IMR-90 (cell line): ENCODE measurements at regions not wholly inside any gene's neighbourhood (a gene's known extent, or its start where the extent isn't known, plus 50 kb on each side); places are given as distances from the start of the nearest gene placed in this dataset.

Experiments
- ATAC-seq: fragments of 200-7000 bp; cut with Tn5 transposase; 2 replicates; pipeline ENCODE4 v1.9.1; 2020; ENCODE audit warnings: low read depth, mild to moderate bottlenecking, moderate library complexity
- BruUV-seq: library from RNA; stranded (reverse); fragments of 400-500 nt; replicated peaks from 2 replicates; lab custom pipeline; 2021; lab: Mats Ljungman, UMichigan
- CTCF ChIA-PET: fragments of 300-600 bp; formaldehyde crosslinking; extraction: SDS; loops from one replicate; lab custom pipeline; 2021; ENCODE audit warnings: antibody characterized with exemption; lab: Yijun Ruan, JAX
- POLR2A ChIA-PET: fragments of 300-600 bp; sonication (Branson Sonifier 250); formaldehyde crosslinking; loops from one replicate; lab custom pipeline; 2022; ENCODE audit warnings: antibody characterized with exemption; ENCODE audit not compliant: unreplicated experiment; lab: Charles Lee
- DNase-seq: peaks from one replicate; pipeline ENCODE4 v3.0.0; 2013
- H2AFZ ChIP-seq: replicated peaks from 2 replicates; pipeline ENCODE3; 2013; ENCODE audit warnings: low read length, mild to moderate bottlenecking; ENCODE audit not compliant: poor library complexity
- H2AK5ac ChIP-seq: 2 replicates; pipeline ENCODE4 v1.6.1; 2013; ENCODE audit warnings: low read depth, low read length, inconsistent platforms
- H2AK9ac ChIP-seq: replicated peaks from 2 replicates; pipeline ENCODE3; 2013; ENCODE audit warnings: mild to moderate bottlenecking, low read depth, low read length, moderate library complexity; ENCODE audit not compliant: poor library complexity
- H2BK120ac ChIP-seq: 2 replicates; pipeline ENCODE4 v1.6.1; 2013; ENCODE audit warnings: low read depth, low read length, inconsistent platforms
- H2BK15ac ChIP-seq: 3 replicates; pipeline ENCODE4 v1.6.1; 2013; ENCODE audit warnings: low read depth, low read length, inconsistent platforms
- H2BK20ac ChIP-seq: 2 replicates; pipeline ENCODE4 v1.6.1; 2013; ENCODE audit warnings: low read depth, mild to moderate bottlenecking, inconsistent platforms, low read length, moderate library complexity
- H2BK5ac ChIP-seq: 2 replicates; pipeline ENCODE4 v1.6.1; 2013; ENCODE audit warnings: mild to moderate bottlenecking, low read depth, low read length, inconsistent platforms; ENCODE audit not compliant: poor library complexity, severe bottlenecking
- H3K14ac ChIP-seq: replicated peaks from 2 replicates; pipeline ENCODE4 v1.6.1; 2013; ENCODE audit warnings: low read depth, low read length, inconsistent platforms
- H3K18ac ChIP-seq: 2 replicates; pipeline ENCODE4 v1.6.1; 2013; ENCODE audit warnings: low read depth, low read length, control low read depth
- H3K23ac ChIP-seq: 2 replicates; pipeline ENCODE4 v1.6.1; 2013; ENCODE audit warnings: low read depth, low read length, inconsistent platforms
- H3K27ac ChIP-seq: 2 replicates; pipeline ENCODE4 v1.5.1; 2013; ENCODE audit warnings: mild to moderate bottlenecking, control low read depth, low read length; ENCODE audit not compliant: insufficient read depth
- H3K27me3 ChIP-seq: 2 replicates; pipeline ENCODE4 v1.6.1; 2013; ENCODE audit warnings: low read length; ENCODE audit not compliant: control insufficient read depth, insufficient read depth
- H3K36me3 ChIP-seq: 2 replicates; pipeline ENCODE4 v1.6.1; 2013; ENCODE audit warnings: low read length, mixed read lengths; ENCODE audit not compliant: control insufficient read depth, insufficient read depth
- H3K4ac ChIP-seq: 2 replicates; pipeline ENCODE4 v1.6.1; 2013; ENCODE audit warnings: low read depth, low read length, inconsistent platforms
- H3K4me1 ChIP-seq: 2 replicates; pipeline ENCODE4 v1.6.1; 2013; ENCODE audit warnings: low read length, mixed read lengths; ENCODE audit not compliant: control insufficient read depth, insufficient read depth
- H3K4me2 ChIP-seq: 2 replicates; pipeline ENCODE4 v1.6.1; 2013; ENCODE audit warnings: low read depth, mild to moderate bottlenecking, control low read depth, low read length, moderate library complexity
- H3K4me3 ChIP-seq: 2 replicates; pipeline ENCODE4 v1.5.1; 2013; ENCODE audit warnings: low read depth, mild to moderate bottlenecking, control low read depth, low read length, moderate library complexity; ENCODE audit not compliant: insufficient read depth
- H3K56ac ChIP-seq: 2 replicates; pipeline ENCODE4 v1.6.1; 2013; ENCODE audit warnings: low read length, inconsistent platforms; ENCODE audit not compliant: insufficient read depth; ENCODE audit errors: extremely low read depth
- H3K79me1 ChIP-seq, 2 experiments: 2 replicates each; pipeline ENCODE4 v1.6.1; 2013; ENCODE audit warnings: low read length in 2 of 2, inconsistent platforms in 1 of 2, low read depth in 1 of 2
- H3K9ac ChIP-seq: 2 replicates; pipeline ENCODE4 v1.6.1; 2013; ENCODE audit warnings: low read depth, low read length, control low read depth
- H3K9me1 ChIP-seq: 2 replicates; pipeline ENCODE4 v1.6.1; 2013; ENCODE audit warnings: low read length, inconsistent platforms; ENCODE audit not compliant: insufficient read depth
- H3K9me3 ChIP-seq: 2 replicates; pipeline ENCODE4 v1.6.1; 2013; ENCODE audit warnings: low read length; ENCODE audit not compliant: control insufficient read depth, insufficient read depth
- H4K20me1 ChIP-seq: 2 replicates; pipeline ENCODE4 v1.6.1; 2013; ENCODE audit warnings: low read length, inconsistent platforms; ENCODE audit not compliant: insufficient read depth
- H4K5ac ChIP-seq: 2 replicates; pipeline ENCODE4 v1.6.1; 2013; ENCODE audit warnings: mild to moderate bottlenecking, low read depth, low read length, control low read depth
- H4K8ac ChIP-seq, 2 experiments: 2 replicates each; pipeline ENCODE4 v1.6.1; 2013; ENCODE audit warnings: low read depth in 2 of 2, low read length in 2 of 2, control low read depth in 1 of 2, inconsistent platforms in 1 of 2
- H4K91ac ChIP-seq: 2 replicates; pipeline ENCODE4 v1.6.1; 2013; ENCODE audit warnings: low read depth, low read length, inconsistent platforms; ENCODE audit not compliant: insufficient read depth
- BHLHE40 ChIP-seq: fragments of 150-350 bp; IDR thresholded peaks from 2 replicates; pipeline ENCODE4 v1.6.1; 2016; ENCODE audit warnings: mild to moderate bottlenecking, low read depth, low read length
- CHD1 ChIP-seq: IDR thresholded peaks from 2 replicates; pipeline ENCODE4 v1.6.1; 2012; ENCODE audit warnings: low read depth, low read length, improper control_type of control experiment
- ELK1 ChIP-seq: fragments of 150-350 bp; IDR thresholded peaks from 2 replicates; pipeline ENCODE4 v1.6.1; 2016; ENCODE audit warnings: low read depth, mild to moderate bottlenecking, low read length, moderate library complexity, borderline replicate concordance
- MXI1 ChIP-seq: IDR thresholded peaks from 2 replicates; pipeline ENCODE4 v1.6.1; 2012; ENCODE audit warnings: low read depth, mild to moderate bottlenecking, low read length, moderate library complexity, borderline replicate concordance
- RCOR1 ChIP-seq: IDR thresholded peaks from 2 replicates; pipeline ENCODE4 v1.6.1; 2012; ENCODE audit warnings: mild to moderate bottlenecking, low read length, improper control_type of control experiment; ENCODE audit not compliant: insufficient replicate concordance
- RFX5 ChIP-seq: IDR thresholded peaks from 2 replicates; pipeline ENCODE4 v1.8.0; 2012; ENCODE audit warnings: low read depth, mild to moderate bottlenecking, low read length, moderate library complexity
- SMC3 ChIP-seq: fragments of 150-350 bp; IDR thresholded peaks from 2 replicates; pipeline ENCODE4 v1.6.1; 2016; ENCODE audit warnings: low read depth, mild to moderate bottlenecking, antibody characterized with exemption, low read length, moderate library complexity
- USF2 ChIP-seq: fragments of 150-350 bp; IDR thresholded peaks from 2 replicates; pipeline ENCODE4 v1.6.1; 2017; ENCODE audit warnings: mild to moderate bottlenecking, antibody characterized with exemption, low read length, low read depth
- WGBS, 2 experiments: methylation state at CpG; one replicate each; pipeline versions ENCODE4 v1.1.5 to v1.1.7; 2013; ENCODE audit warnings: missing lambda C conversion rate in 2 of 2; ENCODE audit not compliant: insufficient read length in 1 of 2; ENCODE audit errors: extremely low coverage in 2 of 2; 5-methylcytosine and 5-hydroxymethylcytosine counted together
- dilution Hi-C: fragments of 300-500 bp; cut with HindIII; formaldehyde crosslinking; loops from one replicate; pipeline ENCODE4 v1.14.3; 2018; ENCODE audit warnings: low sequenced_read_pairs; ENCODE audit not compliant: unreplicated experiment
- in situ Hi-C: fragments of 300-500 bp; cut with MboI; formaldehyde crosslinking; loops from 3 replicates; pipeline ENCODE4 v1.14.3; 2019; ENCODE audit warnings: low sequenced_read_pairs, inconsistent platforms, mixed read lengths
- intact Hi-C: fragments of 100-400 bp; cut with micrococcal nuclease; formaldehyde crosslinking; loops from 2 replicates; pipeline ENCODE4 v1.10.0; 2022

- Histone ChIP-seq H2AFZ (no peak overlapping the region), H3K23ac (no peak overlapping the region), H2AK9ac (no peak overlapping the region), H4K20me1 (no peaks in the 10 kb centered on the region), H2BK20ac (no peak overlapping the region), H3K4me1 (no peaks in the 10 kb centered on the region), H2BK15ac (no peak overlapping the region), H3K18ac (no peak overlapping the region), H2AK5ac (no peak overlapping the region), H3K27ac (no peak overlapping the region), H3K4ac (no peak overlapping the region), H3K14ac (no peak overlapping the region), H3K27me3 (no peaks in the 10 kb centered on the region), H3K9ac (no peak overlapping the region), H3K56ac (no peak overlapping the region), H4K5ac (no peak overlapping the region), H3K4me3 (no peak overlapping the region), H3K36me3 (no peaks in the 10 kb centered on the region), H4K8ac (no peak overlapping the region), H3K79me1 (no peaks in the 10 kb centered on the region), H3K9me1 (no peaks in the 10 kb centered on the region), H4K91ac (no peak overlapping the region), H2BK120ac (no peak overlapping the region), H3K4me2 (no peak overlapping the region), H3K9me3 (no peaks in the 10 kb centered on the region), H2BK5ac (no peak overlapping the region)
- ChIA-PET POLR2A (no interaction called here), CTCF (no interaction called here)
- DNase-seq (no peak), ATAC-seq (no peak)
- WGBS, 2 experiments = no CpG with 5 or more reads among the region's 2 CpGs
- no peak for TF ChIP-seq RCOR1
- TF ChIP-seq SMC3 = no peak
- no peak for TF ChIP-seq CHD1
- no peak for TF ChIP-seq MXI1
- TF ChIP-seq ELK1 = no peak
- TF ChIP-seq BHLHE40 = no peak
- no peak for TF ChIP-seq RFX5
- no peak for TF ChIP-seq USF2
- in situ Hi-C loops (no loop called here), intact Hi-C loops (no loop called here), dilution Hi-C loops (no loop called here)
- BruUV-seq = no TSS peak
These were observed 310.0 kb upstream of the UBE2E2 start for GRCh38 chr3:22893101-22893500.
